GM23338 (cell line): ENCODE measurements at regions not wholly inside any gene's neighbourhood (a gene's known extent, or its start where the extent isn't known, plus 50 kb on each side); places are given as distances from the start of the nearest gene placed in this dataset.

Source experiments
- ATAC-seq: fragments of 200-7000 bp; cut with Tn5 transposase; 3 replicates; pipeline ENCODE4 v1.9.1; 2020
- DNase-seq: peaks from one replicate; pipeline ENCODE4 v3.0.0-alpha.2; 2015; ENCODE audit warnings: low spot score
- H2AFZ ChIP-seq: fragments of 200-600 bp; sonication (generic); 2 replicates; pipeline ENCODE4 v1.8.0; 2016; ENCODE audit warnings: antibody characterized with exemption, mild to moderate bottlenecking, moderate library complexity
- H3F3A ChIP-seq: fragments of 200-600 bp; sonication (generic); replicated peaks from 2 replicates; pipeline ENCODE4 v1.8.0; 2017; ENCODE audit warnings: antibody characterized with exemption, mixed run types, low read depth
- H3K27ac ChIP-seq: fragments of 200-600 bp; sonication (generic); 2 replicates; pipeline ENCODE4 v1.6.1; 2016; ENCODE audit warnings: low read depth
- H3K27me3 ChIP-seq: fragments of 200-600 bp; sonication (generic); 2 replicates; pipeline ENCODE4 v1.8.0; 2016; ENCODE audit warnings: mild to moderate bottlenecking, mixed run types, moderate library complexity; ENCODE audit not compliant: insufficient read depth
- H3K36me3 ChIP-seq: fragments of 200-600 bp; sonication (generic); 2 replicates; pipeline ENCODE4 v1.8.0; 2016; ENCODE audit warnings: mild to moderate bottlenecking; ENCODE audit not compliant: insufficient read depth
- H3K4me1 ChIP-seq: fragments of 200-600 bp; sonication (generic); 2 replicates; pipeline ENCODE4 v1.8.0; 2016; ENCODE audit warnings: mild to moderate bottlenecking, moderate library complexity; ENCODE audit not compliant: insufficient read depth
- H3K4me2 ChIP-seq: fragments of 200-600 bp; sonication (generic); 2 replicates; pipeline ENCODE4 v1.7.1; 2017; ENCODE audit warnings: mixed run types
- H3K4me3 ChIP-seq: fragments of 200-600 bp; sonication (generic); 2 replicates; pipeline ENCODE4 v1.6.1; 2016; ENCODE audit warnings: mixed run types
- H3K79me2 ChIP-seq: fragments of 200-600 bp; sonication (generic); replicated peaks from 2 replicates; pipeline ENCODE4 v1.8.0; 2017; ENCODE audit warnings: mild to moderate bottlenecking; ENCODE audit not compliant: insufficient read depth
- H3K9me2 ChIP-seq: fragments of 200-600 bp; sonication (generic); 2 replicates; pipeline ENCODE4 v1.8.0; 2017; ENCODE audit not compliant: insufficient read depth
- H4K20me1 ChIP-seq: fragments of 200-600 bp; sonication (generic); replicated peaks from 2 replicates; pipeline ENCODE4 v1.8.0; 2017; ENCODE audit warnings: mild to moderate bottlenecking; ENCODE audit not compliant: insufficient read depth
- H3K27ac Mint-ChIP-seq: 2 replicates; pipeline ENCODE4 v1.8.0; 2020; ENCODE audit warnings: inconsistent platforms, mild to moderate bottlenecking, moderate library complexity, mixed read lengths
- H3K27me3 Mint-ChIP-seq: 3 replicates; pipeline ENCODE4 v1.8.0; 2022; ENCODE audit warnings: low read depth, mild to moderate bottlenecking, moderate library complexity, mixed read lengths, inconsistent platforms; ENCODE audit not compliant: insufficient read depth, poor library complexity
- H3K36me3 Mint-ChIP-seq: 3 replicates; pipeline ENCODE4 v1.8.0; 2021; ENCODE audit warnings: low read depth, mild to moderate bottlenecking, inconsistent platforms, moderate library complexity, mixed read lengths
- H3K4me1 Mint-ChIP-seq: 3 replicates; pipeline ENCODE4 v1.8.0; 2020; ENCODE audit warnings: mild to moderate bottlenecking, inconsistent platforms, mixed read lengths
- H3K4me3 Mint-ChIP-seq: 3 replicates; pipeline ENCODE4 v1.8.0; 2021; ENCODE audit warnings: moderate library complexity, mild to moderate bottlenecking, inconsistent platforms, mixed read lengths
- H3K9me3 Mint-ChIP-seq: 3 replicates; pipeline ENCODE4 v1.8.0; 2020; ENCODE audit warnings: moderate library complexity, mild to moderate bottlenecking, inconsistent platforms, mixed read lengths
- EZH2 ChIP-seq: fragments of 200-600 bp; sonication (generic); IDR thresholded peaks from one replicate; pipeline ENCODE4 v1.8.0; 2017; ENCODE audit warnings: antibody characterized with exemption, mild to moderate bottlenecking, low read depth; ENCODE audit not compliant: unreplicated experiment
- EZH2phosphoT487 ChIP-seq: fragments of 200-600 bp; sonication (generic); IDR thresholded peaks from one replicate; pipeline ENCODE4 v1.8.1; 2018; ENCODE audit warnings: antibody characterized with exemption; ENCODE audit not compliant: unreplicated experiment
- JUNB ChIP-seq: IDR thresholded peaks from one replicate; pipeline ENCODE4 v1.6.1; 2016; ENCODE audit warnings: antibody characterized with exemption; ENCODE audit not compliant: unreplicated experiment
- NANOG ChIP-seq: IDR thresholded peaks from 2 replicates; pipeline ENCODE4 v1.6.1; 2016; ENCODE audit warnings: antibody characterized with exemption, borderline replicate concordance
- STAT1 ChIP-seq: IDR thresholded peaks from one replicate; pipeline ENCODE4 v1.6.1; 2016; ENCODE audit warnings: antibody characterized with exemption; ENCODE audit not compliant: unreplicated experiment
- ZNF114 ChIP-seq: fragments of 250-450 bp; sonication (Bioruptor Pico); IDR thresholded peaks from 2 replicates; pipeline ENCODE4 v1.5.0; 2020; ENCODE audit warnings: mild to moderate bottlenecking, moderate library complexity
- TF ChIP-seq, protein P1 (sequence below): IDR thresholded peaks from one replicate; pipeline ENCODE4 v1.6.1; 2018; ENCODE audit warnings: antibody characterized with exemption; ENCODE audit not compliant: unreplicated experiment
- TF ChIP-seq, protein P2 (sequence below): IDR thresholded peaks from 2 replicates; pipeline ENCODE4 v1.6.1; 2016; ENCODE audit warnings: antibody characterized with exemption
- TF ChIP-seq, protein P3 (sequence below), 2 experiments: fragments of 200-600 bp in 1 of 2; sonication (generic) in 1 of 2; conservative IDR thresholded peaks; 2 replicates each; pipeline versions ENCODE4 v1.5.1 to v1.6.1; 2016 to 2017; ENCODE audit warnings: antibody characterized with exemption in 2 of 2, low read depth in 2 of 2, mild to moderate bottlenecking in 2 of 2, moderate library complexity in 1 of 2
- TF ChIP-seq, protein P4 (sequence below): fragments of 250-450 bp; sonication (Bioruptor Pico); IDR thresholded peaks from 2 replicates; pipeline ENCODE4 v1.5.0; 2020; ENCODE audit warnings: mild to moderate bottlenecking, moderate library complexity

DNA sequence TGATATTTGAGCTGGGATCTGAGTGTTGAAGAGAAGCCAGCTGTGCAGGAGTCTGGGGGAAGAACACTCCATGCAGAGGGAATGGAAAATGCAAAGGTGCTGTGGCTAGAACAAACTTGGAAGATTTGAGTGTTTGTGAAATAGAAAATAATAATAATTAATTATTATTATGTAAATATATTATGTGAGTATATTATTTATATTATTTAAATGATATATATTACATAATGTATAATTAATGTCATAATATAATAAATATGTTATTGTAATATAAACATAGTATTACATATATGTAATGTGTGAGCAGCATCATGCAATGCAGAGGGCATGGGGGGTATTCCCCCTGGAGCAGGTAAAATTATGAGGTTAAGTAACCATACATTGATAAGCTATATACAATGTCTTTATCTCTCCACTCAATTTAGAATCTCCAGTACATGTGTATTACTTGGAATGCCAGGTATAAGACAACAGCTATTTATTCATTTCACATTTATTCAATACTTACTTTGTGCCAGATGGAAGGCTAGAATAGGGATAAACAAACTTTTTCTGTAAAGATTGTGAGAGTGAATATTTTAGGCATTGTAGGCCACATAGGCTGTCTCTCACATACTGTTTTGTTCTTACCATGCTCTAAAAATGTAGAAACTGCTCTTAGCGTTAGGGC is 218.6 kb downstream of the MTHFS start:
- TF ChIP-seq NANOG (no peak), EZH2 (no peak), JUNB (no peak), ZNF114 (no peak), STAT1 (no peak), EZH2phosphoT487 (no peak)
- TF ChIP-seq, protein P1, sequence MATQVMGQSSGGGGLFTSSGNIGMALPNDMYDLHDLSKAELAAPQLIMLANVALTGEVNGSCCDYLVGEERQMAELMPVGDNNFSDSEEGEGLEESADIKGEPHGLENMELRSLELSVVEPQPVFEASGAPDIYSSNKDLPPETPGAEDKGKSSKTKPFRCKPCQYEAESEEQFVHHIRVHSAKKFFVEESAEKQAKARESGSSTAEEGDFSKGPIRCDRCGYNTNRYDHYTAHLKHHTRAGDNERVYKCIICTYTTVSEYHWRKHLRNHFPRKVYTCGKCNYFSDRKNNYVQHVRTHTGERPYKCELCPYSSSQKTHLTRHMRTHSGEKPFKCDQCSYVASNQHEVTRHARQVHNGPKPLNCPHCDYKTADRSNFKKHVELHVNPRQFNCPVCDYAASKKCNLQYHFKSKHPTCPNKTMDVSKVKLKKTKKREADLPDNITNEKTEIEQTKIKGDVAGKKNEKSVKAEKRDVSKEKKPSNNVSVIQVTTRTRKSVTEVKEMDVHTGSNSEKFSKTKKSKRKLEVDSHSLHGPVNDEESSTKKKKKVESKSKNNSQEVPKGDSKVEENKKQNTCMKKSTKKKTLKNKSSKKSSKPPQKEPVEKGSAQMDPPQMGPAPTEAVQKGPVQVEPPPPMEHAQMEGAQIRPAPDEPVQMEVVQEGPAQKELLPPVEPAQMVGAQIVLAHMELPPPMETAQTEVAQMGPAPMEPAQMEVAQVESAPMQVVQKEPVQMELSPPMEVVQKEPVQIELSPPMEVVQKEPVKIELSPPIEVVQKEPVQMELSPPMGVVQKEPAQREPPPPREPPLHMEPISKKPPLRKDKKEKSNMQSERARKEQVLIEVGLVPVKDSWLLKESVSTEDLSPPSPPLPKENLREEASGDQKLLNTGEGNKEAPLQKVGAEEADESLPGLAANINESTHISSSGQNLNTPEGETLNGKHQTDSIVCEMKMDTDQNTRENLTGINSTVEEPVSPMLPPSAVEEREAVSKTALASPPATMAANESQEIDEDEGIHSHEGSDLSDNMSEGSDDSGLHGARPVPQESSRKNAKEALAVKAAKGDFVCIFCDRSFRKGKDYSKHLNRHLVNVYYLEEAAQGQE = no peak
- TF ChIP-seq, protein P2, sequence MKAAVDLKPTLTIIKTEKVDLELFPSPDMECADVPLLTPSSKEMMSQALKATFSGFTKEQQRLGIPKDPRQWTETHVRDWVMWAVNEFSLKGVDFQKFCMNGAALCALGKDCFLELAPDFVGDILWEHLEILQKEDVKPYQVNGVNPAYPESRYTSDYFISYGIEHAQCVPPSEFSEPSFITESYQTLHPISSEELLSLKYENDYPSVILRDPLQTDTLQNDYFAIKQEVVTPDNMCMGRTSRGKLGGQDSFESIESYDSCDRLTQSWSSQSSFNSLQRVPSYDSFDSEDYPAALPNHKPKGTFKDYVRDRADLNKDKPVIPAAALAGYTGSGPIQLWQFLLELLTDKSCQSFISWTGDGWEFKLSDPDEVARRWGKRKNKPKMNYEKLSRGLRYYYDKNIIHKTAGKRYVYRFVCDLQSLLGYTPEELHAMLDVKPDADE = no peak
- TF ChIP-seq, protein P3, sequence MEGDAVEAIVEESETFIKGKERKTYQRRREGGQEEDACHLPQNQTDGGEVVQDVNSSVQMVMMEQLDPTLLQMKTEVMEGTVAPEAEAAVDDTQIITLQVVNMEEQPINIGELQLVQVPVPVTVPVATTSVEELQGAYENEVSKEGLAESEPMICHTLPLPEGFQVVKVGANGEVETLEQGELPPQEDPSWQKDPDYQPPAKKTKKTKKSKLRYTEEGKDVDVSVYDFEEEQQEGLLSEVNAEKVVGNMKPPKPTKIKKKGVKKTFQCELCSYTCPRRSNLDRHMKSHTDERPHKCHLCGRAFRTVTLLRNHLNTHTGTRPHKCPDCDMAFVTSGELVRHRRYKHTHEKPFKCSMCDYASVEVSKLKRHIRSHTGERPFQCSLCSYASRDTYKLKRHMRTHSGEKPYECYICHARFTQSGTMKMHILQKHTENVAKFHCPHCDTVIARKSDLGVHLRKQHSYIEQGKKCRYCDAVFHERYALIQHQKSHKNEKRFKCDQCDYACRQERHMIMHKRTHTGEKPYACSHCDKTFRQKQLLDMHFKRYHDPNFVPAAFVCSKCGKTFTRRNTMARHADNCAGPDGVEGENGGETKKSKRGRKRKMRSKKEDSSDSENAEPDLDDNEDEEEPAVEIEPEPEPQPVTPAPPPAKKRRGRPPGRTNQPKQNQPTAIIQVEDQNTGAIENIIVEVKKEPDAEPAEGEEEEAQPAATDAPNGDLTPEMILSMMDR (conservative IDR thresholded peaks at IDR 0.05; ENCODE audit: low read depth in 2 of 2) = no peak
- TF ChIP-seq, protein P4, sequence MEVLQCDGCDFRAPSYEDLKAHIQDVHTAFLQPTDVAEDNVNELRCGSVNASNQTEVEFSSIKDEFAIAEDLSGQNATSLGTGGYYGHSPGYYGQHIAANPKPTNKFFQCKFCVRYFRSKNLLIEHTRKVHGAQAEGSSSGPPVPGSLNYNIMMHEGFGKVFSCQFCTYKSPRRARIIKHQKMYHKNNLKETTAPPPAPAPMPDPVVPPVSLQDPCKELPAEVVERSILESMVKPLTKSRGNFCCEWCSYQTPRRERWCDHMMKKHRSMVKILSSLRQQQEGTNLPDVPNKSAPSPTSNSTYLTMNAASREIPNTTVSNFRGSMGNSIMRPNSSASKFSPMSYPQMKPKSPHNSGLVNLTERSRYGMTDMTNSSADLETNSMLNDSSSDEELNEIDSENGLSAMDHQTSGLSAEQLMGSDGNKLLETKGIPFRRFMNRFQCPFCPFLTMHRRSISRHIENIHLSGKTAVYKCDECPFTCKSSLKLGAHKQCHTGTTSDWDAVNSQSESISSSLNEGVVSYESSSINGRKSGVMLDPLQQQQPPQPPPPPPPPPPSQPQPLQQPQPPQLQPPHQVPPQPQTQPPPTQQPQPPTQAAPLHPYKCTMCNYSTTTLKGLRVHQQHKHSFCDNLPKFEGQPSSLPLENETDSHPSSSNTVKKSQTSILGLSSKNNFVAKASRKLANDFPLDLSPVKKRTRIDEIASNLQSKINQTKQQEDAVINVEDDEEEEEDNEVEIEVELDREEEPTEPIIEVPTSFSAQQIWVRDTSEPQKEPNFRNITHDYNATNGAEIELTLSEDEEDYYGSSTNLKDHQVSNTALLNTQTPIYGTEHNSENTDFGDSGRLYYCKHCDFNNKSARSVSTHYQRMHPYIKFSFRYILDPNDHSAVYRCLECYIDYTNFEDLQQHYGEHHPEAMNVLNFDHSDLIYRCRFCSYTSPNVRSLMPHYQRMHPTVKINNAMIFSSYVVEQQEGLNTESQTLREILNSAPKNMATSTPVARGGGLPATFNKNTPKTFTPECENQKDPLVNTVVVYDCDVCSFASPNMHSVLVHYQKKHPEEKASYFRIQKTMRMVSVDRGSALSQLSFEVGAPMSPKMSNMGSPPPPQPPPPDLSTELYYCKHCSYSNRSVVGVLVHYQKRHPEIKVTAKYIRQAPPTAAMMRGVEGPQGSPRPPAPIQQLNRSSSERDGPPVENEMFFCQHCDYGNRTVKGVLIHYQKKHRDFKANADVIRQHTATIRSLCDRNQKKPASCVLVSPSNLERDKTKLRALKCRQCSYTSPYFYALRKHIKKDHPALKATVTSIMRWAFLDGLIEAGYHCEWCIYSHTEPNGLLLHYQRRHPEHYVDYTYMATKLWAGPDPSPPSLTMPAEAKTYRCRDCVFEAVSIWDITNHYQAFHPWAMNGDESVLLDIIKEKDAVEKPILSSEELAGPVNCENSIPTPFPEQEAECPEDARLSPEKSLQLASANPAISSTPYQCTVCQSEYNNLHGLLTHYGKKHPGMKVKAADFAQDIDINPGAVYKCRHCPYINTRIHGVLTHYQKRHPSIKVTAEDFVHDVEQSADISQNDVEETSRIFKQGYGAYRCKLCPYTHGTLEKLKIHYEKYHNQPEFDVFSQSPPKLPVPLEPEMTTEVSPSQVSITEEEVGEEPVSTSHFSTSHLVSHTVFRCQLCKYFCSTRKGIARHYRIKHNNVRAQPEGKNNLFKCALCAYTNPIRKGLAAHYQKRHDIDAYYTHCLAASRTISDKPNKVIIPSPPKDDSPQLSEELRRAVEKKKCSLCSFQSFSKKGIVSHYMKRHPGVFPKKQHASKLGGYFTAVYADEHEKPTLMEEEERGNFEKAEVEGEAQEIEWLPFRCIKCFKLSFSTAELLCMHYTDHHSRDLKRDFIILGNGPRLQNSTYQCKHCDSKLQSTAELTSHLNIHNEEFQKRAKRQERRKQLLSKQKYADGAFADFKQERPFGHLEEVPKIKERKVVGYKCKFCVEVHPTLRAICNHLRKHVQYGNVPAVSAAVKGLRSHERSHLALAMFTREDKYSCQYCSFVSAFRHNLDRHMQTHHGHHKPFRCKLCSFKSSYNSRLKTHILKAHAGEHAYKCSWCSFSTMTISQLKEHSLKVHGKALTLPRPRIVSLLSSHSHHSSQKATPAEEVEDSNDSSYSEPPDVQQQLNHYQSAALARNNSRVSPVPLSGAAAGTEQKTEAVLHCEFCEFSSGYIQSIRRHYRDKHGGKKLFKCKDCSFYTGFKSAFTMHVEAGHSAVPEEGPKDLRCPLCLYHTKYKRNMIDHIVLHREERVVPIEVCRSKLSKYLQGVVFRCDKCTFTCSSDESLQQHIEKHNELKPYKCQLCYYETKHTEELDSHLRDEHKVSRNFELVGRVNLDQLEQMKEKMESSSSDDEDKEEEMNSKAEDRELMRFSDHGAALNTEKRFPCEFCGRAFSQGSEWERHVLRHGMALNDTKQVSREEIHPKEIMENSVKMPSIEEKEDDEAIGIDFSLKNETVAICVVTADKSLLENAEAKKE (CRISPR knock-in tag) = no peak
- no peak overlapping the region for H3K4me3 Mint-ChIP-seq
- DNase-seq (no peak), ATAC-seq (no peak)
- Histone ChIP-seq H3K36me3 (no peaks in the 10 kb centered on the region), H3K4me1 (peaks cover 23% of the 10 kb centered on the region), H3K27ac (no peak overlapping the region), H3F3A (no peaks in the 10 kb centered on the region), H3K4me2 (no peak overlapping the region), H3K4me3 (no peak overlapping the region), H3K9me2 (no peaks in the 10 kb centered on the region; the same call in 1 of the 2 replicates), H4K20me1 (no peaks in the 10 kb centered on the region), H3K79me2 (no peaks in the 10 kb centered on the region), H2AFZ (no peak overlapping the region), H3K27me3 (no peaks in the 10 kb centered on the region)
- peaks cover 3% of the 10 kb centered on the region; the same call in 1 of the 3 replicates for H3K9me3 Mint-ChIP-seq
- H3K36me3 Mint-ChIP-seq = no peaks in the 10 kb centered on the region
- H3K27ac Mint-ChIP-seq = no peak overlapping the region
- peaks cover 47% of the 10 kb centered on the region for H3K4me1 Mint-ChIP-seq
- peaks cover 8% of the 10 kb centered on the region for H3K27me3 Mint-ChIP-seq
